ENCODE measurements at regions not wholly inside any gene's neighbourhood (a gene's known extent, or its start where the extent isn't known, plus 50 kb on each side); places are given as distances from the start of the nearest gene placed in this dataset.
"Not testable (repeated sequence)": the region's sequence is repeated elsewhere in the genome, so short reads cannot be mapped to it uniquely, and the experiment has no call there.

DNA sequence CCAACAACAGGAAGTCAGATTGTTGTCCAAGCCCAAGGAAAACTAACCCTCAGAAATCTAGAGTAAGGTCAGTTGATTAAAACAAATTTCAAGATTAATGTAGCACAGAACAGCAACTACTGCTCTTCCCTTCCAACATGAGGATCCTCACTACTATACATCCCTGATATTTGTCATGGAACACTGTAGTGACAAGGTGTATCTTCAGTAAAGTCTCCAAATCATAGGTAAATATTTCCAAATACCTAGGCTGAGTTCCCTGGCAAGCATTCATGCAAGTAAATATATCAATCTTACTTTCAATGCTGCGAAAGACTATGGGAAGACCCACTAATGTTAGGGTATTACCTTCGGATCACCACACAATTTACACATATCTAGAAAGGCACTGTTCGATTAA, 986.9 kb upstream of the ARRDC3 start:
- no peak for DNase-seq

DNA sequence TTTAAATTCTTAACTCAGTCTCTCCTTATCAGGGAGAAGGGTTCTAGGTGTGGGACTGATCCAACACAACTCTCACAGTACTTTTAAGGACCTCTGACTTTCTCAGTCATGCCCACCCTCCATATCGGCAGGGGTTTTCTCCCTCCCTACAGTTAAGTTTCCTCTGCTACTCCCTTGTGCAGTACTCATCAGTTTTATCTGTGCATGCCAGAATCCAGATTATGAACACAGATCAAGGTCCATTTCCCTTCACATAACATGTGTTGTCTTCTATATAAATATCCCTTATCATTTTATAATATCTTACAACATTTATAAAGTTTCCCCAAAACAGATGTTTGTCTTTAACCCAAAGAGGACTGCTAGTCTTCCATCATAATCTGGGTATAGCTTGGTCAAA, 986.5 kb upstream of the ARRDC3 start:
- no peak for DNase-seq

DNA sequence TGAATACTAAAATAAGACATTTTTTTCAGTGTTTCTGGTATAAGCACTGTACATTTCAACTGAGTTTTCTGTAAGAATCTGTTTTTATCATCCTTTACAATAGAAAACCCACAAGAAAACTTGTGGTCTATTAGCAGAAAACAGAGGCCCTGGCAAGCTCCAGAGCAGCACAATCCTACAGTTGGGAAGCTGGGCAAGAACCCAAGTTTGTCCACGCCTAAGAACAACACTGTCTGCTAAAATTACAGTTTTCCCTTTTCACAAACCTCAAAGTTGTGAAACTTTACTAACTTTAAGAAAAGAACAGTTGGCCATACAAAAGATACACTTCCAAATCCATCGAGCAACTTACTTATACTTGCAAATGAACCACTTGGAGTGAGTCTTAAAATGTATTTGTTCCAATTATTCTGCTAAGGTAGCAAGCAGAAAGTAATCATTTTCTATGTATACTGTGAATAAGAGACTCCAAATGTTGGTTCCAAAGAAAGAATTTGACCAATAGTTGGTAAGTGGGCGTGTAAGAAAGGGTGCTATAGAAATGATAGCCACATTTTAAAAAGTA, 982.0 kb upstream of the ARRDC3 start:
- no peak for DNase-seq

DNA sequence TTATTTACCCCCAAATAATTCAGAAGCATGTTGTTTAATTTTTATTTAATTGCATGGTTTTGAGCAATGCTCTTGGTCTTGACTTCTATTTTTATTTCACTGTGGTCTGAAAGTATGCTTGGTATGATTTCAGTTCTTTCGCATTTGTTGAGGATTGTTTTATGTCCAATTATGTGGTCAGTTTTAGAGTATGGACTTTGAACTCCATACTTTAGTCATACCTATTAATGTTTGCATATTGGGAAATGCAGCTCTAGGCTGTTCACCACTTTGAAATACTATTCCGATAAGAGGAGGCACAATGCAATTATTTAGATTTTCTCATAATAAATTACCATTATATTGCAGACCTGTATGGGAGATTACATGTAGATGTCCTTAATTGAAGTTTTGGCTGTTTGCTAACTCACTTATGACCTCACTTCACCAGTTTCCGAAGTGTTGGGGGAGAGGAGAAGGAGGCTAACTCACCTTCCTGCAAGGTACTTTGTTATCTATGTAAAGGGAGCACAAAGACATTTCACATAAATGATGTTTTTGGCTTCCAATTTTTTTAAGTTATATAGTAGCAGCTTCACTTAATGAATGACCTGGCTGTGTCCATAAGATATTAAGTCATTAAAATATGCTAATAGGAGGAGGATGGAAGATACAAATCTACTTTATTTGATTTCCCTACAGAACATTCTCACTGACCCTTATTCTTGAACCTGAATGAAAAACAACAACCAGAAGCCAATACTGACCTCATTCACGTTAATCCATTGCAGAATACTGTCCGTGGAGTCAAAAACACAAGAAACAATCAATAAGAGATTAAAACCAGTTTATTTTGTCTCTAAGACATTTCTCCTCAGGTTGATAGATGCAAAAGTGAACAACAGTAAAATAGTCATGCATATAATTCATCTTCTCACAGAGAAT, 970.3 kb upstream of the ARRDC3 start:
- DNase-seq, result no peak

DNA sequence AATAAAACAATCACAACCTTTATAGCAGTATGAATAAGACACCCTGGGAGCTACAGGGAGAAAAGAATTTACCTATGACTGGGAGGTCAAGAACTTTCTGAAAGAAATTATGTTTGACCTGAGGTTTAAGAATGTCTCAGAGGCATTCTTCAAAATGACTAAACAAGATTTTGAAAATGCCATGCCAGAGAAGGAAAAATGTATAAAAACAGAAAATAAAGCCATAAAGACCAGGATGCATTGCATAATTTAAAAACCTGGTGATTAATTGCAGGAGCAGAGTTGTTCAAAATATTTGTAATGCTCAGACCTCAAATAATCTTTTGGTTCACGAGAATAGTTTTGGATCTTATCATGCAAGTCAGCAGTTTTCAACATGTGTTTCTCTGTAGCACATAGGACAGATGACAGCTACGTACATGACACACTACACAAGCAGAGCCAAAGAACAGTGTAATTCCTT, 954.7 kb upstream of the ARRDC3 start:
- DNase-seq, result no peak

DNA sequence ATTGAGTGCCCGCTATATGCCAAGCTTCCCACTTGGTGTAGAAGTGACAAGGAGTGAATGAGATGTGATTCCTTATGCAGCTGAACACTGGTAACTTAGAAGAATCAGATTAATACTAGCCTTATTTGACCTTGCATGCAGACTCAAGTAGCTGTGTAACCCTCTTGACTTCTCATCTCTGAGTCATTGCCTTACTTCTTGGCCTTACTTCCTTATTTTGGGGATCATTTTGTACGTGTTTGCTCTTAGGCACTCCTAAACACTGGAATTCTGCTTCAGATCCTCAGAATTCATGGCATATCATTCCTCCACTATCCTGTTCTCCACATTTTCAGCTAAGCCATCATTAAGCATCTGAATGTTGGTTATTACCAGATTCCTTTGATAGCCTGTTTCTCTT, 948.9 kb upstream of the ARRDC3 start:
- DNase-seq, result no peak

DNA sequence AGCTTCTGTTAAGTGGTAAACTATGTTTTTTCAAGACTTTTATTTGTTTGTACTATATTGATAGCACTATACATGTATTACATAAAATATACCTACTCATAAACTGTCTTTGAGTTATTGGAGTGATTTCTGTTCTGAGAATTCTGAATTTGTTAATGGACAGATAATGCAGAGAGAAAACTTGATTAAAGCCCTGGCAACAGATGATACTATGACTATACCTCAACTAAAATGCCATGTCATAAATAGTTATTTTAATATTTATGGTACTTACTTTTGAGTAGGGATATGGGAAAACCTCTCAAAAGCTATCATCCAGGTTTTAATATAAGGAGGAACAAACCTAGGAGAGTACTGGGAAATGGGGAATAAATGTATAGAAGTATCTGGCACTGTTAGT, 947.2 kb upstream of the ARRDC3 start:
- DNase-seq, result no peak

DNA sequence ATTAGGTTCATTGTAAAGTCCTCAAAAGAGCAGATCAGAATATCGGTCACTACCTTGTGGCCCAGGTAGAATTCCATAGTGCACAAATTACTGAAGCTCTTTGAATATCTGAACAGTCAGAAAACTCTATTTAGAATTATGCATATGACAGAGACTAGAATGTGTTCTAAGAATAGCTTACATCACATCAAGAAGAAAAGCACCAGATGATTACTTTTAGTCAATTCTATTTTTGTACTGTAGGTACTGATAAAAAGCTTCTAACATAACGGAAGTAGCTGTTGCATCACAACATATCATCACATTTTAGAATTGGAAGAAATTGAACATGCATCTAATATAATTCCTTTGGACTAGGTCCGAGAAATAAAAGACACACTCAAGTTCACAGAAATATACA, 946.6 kb upstream of the ARRDC3 start:
- DNase-seq, result no peak

DNA sequence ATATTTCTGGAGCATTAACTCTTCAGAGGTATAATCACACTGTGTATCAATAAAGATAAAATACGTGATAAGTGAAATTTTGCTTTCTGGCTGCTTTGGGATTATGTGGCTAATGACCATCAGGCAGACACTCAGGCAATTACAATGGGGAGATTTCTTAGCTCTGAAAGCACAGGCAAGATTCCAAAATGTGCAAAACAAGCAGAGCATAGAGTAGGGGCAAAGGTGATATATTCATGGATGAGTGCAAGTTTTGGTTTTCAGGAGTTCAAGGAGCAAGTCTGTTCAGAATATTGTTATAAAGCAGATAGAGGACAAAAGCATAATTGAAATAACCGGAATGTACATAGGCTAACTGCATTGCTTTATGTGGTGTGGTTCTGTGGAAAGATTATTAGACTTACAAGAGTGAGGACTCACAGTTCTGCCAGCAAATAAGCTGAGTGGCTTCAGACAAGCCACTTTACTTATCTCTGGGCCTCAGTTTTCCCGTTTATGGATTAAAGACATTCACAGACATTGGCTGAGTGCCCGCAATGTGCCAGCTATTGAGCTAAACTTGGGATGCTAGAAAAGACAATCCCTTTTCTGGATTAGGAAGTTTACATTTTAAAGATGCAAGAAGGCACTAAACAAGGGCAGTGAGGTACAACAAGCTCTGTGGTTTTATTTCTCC, 945.6 kb upstream of the ARRDC3 start:
- DNase-seq, result no peak

DNA sequence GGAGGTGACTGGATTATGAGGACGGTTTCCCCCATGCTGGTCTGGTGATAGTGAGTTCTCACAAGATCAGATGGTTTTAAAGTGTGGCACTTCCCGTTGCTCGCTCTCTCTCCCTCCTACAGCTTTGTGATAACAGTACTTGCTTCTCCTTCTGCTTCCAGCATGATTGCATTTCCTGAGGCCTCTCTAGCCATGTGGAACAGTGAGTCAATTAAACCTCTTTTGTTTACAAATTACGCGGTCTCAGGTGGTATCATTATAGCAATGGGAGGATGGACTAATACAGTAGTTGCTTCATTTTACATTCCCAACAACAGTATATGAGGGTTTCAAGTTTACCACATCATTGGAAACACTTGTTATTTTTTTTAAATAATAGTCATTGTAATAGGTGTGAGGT, 937.3 kb upstream of the ARRDC3 start:
- DNase-seq, result no peak

DNA sequence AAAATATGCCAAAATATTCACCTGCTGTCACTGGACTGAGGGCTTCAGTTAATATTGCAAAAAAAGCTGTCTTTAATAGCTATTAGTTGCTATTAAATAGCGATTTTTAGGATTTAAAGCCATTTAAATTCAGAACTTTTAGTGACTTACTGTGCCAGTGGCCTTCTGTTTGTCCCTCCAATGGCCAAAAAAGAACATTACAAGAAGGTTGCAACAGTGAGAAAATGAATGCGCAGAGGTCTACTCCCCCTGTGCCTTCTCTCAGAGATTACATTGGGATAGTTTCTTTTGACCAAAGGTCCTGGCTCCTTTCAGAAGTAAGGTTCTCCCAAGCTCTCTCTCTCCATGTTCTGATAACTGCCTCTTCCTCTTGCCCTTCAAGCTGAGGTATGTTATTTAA, 930.3 kb upstream of the ARRDC3 start:
- DNase-seq, result no peak

DNA sequence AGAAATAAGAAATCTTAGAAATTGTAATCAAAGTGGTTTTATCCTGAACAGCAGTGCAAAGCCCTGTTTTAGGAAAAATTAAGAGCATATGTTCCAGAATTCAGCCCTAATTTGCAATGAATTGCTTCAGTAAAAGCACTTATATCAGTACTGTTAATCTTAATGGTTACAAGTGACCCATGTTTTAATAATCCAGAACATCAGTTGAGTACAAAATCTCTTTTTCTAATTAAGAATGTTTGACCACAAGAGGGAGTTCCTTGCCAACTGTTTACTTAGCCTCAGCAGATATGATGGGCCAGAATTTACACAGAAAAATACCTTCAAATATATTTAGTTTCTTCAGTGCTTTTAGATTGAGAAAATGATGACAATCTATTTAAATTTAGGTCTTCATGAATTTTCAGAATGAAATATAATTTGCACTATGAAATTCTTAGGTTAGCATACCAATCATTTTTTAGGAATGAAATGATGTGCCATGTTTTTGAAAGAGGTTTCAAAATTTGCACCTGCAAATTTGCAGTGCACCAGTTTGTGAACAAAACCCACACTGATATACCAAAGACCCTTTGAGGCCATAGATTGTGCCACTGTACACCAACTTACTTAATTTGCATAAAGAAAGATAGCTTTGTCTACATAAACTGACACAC, 926.3 kb upstream of the ARRDC3 start:
- DNase-seq, result peak; percentile 0

DNA sequence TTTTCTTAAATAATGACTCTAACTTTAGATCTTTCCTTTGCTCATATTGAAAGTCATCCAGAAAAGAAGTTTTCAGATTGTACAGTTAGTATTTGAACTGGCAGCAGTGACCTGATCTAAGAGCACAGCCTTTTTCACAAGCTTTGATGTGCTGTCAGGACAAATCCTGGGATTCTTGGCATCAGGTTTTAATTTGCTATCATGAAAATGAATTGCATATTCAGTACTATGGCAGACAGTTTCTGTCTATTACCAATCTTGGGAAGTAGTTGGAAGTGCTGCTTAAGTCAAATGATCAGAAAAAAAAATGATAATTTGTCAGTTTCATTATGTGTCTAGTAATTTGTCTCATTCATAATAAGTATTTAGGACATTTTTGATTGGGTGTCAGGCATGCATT, 925.6 kb upstream of the ARRDC3 start:
- no peak for DNase-seq

DNA sequence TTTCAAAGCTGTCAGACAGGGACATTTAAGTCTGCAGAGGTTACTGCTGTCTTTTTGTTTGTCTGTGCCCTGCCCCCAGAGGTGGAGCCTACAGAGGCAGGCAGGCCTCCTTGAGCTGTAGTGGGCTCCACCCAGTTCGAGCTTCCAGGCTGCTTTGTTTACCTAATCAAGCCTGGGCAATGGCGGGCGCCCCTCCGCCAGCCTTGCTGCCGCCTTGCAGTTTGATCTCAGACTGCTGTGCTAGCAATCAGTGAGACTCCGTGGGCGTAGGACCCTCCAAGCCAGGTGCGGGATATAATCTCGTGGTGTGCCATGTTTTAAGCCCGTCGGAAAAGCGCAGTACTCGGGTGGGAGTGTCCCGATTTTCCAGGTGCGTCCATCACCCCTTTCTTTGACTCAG, 919.2 kb upstream of the ARRDC3 start:
- not testable (repeated sequence) for DNase-seq

DNA sequence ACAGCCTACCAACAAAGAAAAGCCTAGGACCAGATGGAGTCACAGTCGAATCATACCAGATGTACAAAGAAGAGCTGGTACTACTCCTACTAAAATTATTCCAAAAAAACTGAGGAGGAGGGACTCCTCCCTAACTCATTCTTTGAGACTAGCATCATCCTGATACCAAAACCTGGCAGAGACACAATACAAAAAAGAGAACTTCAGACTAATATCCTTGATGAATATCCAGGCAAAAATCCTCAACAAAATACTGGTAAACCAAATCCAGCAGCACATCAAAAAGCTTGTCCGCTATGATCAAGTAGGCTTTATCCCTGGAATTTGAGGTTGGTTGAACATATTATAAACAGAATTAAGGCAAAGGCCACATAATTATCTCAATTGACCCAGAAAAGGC, 900.4 kb upstream of the ARRDC3 start:
- no peak for DNase-seq

DNA sequence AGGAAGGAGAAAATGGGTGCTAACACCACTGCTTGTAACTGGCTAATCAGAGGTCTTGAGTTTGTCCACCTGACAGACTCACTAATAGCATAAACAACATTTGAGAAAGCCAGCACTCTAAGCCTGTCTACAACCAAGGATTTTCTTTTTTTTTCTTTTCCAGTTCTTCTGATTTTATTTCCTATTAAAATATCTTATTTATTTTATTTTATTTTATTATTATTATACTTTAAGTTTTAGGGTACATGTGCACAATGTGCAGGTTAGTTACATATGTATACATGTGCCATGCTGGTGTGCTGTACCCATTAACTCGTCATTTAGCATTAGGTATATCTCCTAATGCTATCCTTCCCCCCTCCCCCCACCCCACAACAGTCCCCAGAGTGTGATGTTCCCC, 888.6 kb upstream of the ARRDC3 start:
- not testable (repeated sequence) for DNase-seq

DNA sequence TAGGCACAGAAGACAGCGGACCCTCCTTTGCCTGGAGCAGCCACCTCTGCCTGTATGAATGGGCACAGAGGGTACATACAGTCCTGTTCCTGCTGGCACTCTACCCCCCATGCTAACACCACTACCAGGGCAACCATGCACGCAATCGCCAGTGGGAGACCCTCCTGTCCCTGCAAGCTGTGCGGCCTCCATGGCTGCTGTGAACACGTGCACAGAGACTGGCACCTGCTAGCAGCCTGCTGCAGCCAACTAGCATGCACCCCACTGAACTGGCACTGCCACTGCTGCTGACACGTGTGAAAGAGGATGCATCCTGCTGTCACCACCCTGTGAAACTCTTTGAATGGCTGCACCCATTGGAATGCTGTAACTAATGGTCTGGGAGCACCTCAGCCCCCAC, 885.2 kb upstream of the ARRDC3 start:
- no peak for DNase-seq

DNA sequence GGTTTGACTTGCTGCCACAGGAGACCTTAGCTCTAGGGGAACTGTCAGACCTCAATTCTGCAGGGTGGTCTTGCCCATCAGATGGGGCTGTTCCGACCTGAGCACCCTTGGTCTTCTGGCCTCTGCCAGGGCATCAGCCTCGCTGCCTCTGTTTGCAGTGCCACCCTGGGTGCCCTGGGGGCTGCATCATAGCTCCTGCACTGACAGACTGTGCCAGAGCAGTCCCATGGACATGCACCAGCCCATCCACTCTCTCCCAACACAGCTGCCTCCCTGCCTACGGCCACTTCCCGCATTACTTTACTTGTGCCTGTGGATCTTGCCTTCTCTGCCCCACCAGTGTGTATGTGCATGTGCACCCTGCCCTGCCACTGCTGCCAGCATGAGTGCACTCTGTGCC, 884.7 kb upstream of the ARRDC3 start:
- DNase-seq, result no peak

DNA sequence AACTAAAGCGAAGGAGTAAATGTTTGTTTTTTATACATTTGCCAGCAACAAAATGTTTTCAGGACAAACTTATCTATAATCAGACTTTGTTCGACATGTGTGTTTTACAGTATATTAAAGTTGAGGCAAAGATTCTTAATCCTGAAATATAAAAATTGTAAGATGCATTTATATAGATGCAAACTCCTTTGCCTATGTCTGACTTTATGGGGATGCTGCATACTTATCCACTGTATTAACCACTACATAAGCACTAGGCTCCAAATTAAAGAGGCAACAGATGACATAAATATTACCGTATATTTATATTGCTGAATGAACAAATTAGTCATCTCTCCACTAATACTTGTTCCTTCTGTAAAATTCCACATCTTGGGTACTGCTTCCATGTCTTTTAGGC, 882.7 kb upstream of the ARRDC3 start:
- no peak for DNase-seq

DNA sequence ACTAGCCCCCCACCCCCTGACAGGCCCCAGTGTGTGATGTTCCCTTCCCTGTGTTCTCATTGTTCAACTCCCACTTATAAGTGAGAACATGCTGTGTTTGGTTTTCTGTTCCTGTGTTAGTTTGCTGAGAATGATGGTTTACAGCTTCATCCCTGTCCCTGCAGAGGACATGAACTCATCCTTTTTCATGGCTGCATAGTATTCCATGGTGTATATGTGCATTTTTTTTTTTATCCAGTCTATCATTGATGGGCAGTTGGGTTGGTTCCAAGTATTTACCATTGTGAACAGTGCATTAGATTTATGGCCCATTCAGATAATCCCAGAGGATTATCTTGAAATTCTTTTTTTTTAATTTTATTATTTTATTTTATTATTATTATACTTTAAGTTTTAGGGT, 872.5 kb upstream of the ARRDC3 start:
- DNase-seq, result not testable (repeated sequence)

DNA sequence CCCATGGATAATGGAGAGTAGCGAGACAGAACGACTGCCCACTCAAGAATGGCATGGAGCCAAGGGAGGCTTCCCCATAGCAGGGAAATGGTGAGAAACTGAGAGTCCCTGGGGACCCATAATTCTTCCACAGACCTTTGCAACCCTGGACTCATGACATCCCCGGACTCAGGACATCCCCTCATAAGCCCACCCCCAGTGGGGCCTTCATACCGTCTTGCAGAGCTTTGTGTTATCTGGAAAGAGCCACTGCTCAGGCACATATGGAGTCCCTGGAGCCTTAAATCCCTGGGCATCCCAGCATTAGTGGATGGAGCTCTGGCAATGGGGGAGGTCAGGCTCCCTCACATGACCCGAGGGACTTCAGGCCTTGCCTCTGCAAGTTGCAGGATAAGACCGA, 865.4 kb upstream of the ARRDC3 start:
- no peak for DNase-seq

DNA sequence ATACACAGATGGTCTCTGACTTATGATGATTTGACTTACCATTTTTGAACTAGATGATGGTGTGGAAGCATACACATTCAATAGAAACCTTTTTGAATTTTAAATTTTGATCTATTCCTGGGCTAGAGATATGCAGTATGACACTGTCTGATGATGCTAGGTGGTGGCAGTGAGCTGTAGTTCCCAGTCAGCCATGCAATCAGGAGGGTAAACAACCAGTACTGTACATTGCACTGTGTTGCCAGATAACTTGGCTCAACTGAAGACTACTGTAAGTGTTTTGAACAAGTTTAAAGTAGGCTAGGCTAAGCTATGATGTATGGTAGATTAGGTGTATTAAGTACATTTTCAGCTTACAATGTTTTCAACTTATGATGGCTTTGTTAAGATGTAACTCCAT, 859.1 kb upstream of the ARRDC3 start:
- DNase-seq, result no peak

DNA sequence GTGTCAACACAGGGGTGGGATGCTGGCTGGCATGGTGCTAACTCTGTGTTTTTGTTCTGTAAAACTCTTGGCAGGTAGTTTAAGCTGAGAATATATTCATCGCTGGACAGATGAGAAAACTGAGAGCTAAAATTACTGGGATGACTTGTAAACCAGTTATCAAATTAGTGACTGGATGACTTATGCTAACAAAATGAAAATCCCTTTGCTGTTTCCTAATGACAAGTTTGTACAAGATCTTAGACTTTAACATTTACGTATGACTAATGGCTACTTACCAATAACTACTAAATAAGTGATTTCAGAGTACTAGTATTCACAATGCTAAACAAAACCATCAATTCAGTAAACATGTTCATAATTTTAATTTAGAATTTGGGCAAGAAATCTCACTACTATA, 854.8 kb upstream of the ARRDC3 start:
- DNase-seq, result no peak

DNA sequence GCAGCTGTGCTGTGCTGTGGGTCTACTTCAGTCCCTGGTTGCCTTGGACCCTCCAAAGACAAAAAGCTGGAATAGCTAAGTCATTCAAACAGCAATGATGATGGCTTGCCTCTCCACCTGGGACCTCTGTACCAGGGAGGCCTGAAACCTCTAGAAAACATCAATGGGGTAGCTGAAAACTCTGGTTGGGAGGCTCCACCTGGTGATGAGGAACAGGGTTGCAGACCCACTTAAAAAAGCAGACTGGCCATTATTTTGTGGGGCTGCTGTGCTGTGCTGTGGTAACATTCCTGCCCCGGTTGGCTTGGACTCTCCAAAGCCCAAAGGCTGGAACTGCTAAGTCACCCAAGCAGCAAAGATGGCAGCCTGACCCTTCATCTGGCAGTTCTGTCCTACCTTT, 839.3 kb upstream of the ARRDC3 start:
- no peak for DNase-seq

Data from activated CD4-positive, alpha-beta T cell treated with anti-CD3 and anti-CD28 coated beads, Interleukin-10, Interleukin-2, amounts not matched to agents 100 ng/mL and 50 ng/mL, durations not matched to agents 16 hours and 8 hours (primary cell).